SU-DHL-6 (cell line): ENCODE measurements at regions not wholly inside any gene's neighbourhood (a gene's known extent, or its start where the extent isn't known, plus 50 kb on each side); places are given as distances from the start of the nearest gene placed in this dataset.

Experiments used
- H2AFZ ChIP-seq: fragments of 200-600 bp; sonication (generic); 2 replicates; pipeline ENCODE4 v1.6.1; 2014; ENCODE audit warnings: low read depth, mild to moderate bottlenecking, moderate library complexity, mixed read lengths, antibody characterized with exemption, low read length; ENCODE audit not compliant: severe bottlenecking
- H3F3A ChIP-seq: fragments of 200-600 bp; shearing (Covaris generic); 2 replicates; pipeline ENCODE4 v1.6.0; 2016; ENCODE audit warnings: antibody characterized with exemption, mild to moderate bottlenecking; ENCODE audit not compliant: insufficient read depth
- H3K27ac ChIP-seq: fragments of 200-600 bp; sonication (generic); 2 replicates; pipeline ENCODE4 v1.5.1; 2016; ENCODE audit warnings: low read depth, mild to moderate bottlenecking, low read length, moderate library complexity, mixed read lengths
- H3K27me3 ChIP-seq: fragments of 200-600 bp; sonication (generic), shearing (Covaris generic); 2 replicates; pipeline ENCODE4 v1.6.0; 2014; ENCODE audit warnings: mild to moderate bottlenecking, low read length
- H3K36me3 ChIP-seq: fragments of 200-600 bp; sonication (generic); 2 replicates; pipeline ENCODE4 v1.6.1; 2014; ENCODE audit warnings: mild to moderate bottlenecking, low read length, mixed read lengths
- H3K4me2 ChIP-seq: fragments of 300-600, 200-600 bp; shearing (Covaris generic), sonication (generic); 2 replicates; pipeline ENCODE4 v1.6.0; 2014; ENCODE audit warnings: low read length, low read depth, mild to moderate bottlenecking; ENCODE audit not compliant: poor library complexity, severe bottlenecking
- H3K4me3 ChIP-seq: fragments of 200-600 bp; sonication (generic); 2 replicates; pipeline ENCODE4 v1.5.1; 2014; ENCODE audit warnings: antibody characterized with exemption, low read length, mild to moderate bottlenecking, mixed read lengths; ENCODE audit not compliant: insufficient read depth, poor library complexity, severe bottlenecking
- H3K79me2 ChIP-seq: fragments of 200-600 bp; sonication (generic); 2 replicates; pipeline ENCODE4 v1.6.1; 2014; ENCODE audit warnings: mild to moderate bottlenecking, low read length, moderate library complexity; ENCODE audit not compliant: insufficient read depth
- H3K9ac ChIP-seq: fragments of 200-600 bp; sonication (generic); 2 replicates; pipeline ENCODE4 v1.7.0; 2014; ENCODE audit warnings: mild to moderate bottlenecking, low read length
- H3K9me2 ChIP-seq: fragments of 200-600 bp; sonication (generic); replicated peaks from 2 replicates; pipeline ENCODE4 v1.6.1; 2014; ENCODE audit warnings: low read length; ENCODE audit not compliant: insufficient read depth
- H3K9me3 ChIP-seq: fragments of 200-600 bp; sonication (generic); 2 replicates; pipeline ENCODE4 v1.6.1; 2014; ENCODE audit warnings: low read length, mixed read lengths; ENCODE audit not compliant: insufficient read depth
- H4K20me1 ChIP-seq: fragments of 200-600 bp; sonication (generic); 2 replicates; pipeline ENCODE4 v1.6.1; 2014; ENCODE audit warnings: low read depth, mild to moderate bottlenecking, antibody characterized with exemption, low read length, moderate library complexity, mixed read lengths
- EZH2phosphoT487 ChIP-seq: fragments of 200-600 bp; sonication (generic), shearing (Covaris generic); conservative IDR thresholded peaks from 2 replicates; pipeline ENCODE4 v1.6.1; 2018; ENCODE audit warnings: mild to moderate bottlenecking, antibody characterized with exemption, low read length, moderate library complexity, mixed read lengths
- TF ChIP-seq, protein P1 (sequence below): fragments of 200-600 bp; sonication (generic); IDR thresholded peaks from one replicate; pipeline ENCODE4 v1.5.1; 2017; ENCODE audit warnings: antibody characterized with exemption, mild to moderate bottlenecking, low read length, moderate library complexity; ENCODE audit not compliant: insufficient read depth, poor library complexity, severe bottlenecking

DNA sequence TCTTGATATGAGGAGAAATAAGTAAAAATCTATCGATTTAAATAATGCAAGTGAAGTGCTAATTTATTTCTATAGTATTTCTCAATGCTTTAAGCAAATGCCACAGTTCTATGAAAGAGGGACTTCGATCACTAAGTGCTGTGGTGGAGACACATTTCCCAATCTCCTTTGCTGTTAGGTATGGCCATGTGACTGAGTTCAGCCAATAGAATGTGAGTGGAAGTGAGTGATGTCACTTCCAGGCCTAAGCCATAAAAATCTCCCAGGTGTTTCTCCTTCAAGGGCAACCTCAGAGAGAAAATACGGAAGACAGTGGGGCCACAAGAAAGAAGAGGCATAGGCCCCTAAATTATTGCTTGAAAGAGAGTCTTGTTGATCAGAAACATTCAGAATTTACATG is 100.3 kb upstream of the ANKH start:
- Histone ChIP-seq H3K4me3 (no peak overlapping the region), H3K9ac (no peak overlapping the region), H3K9me2 (no peaks in the 10 kb centered on the region), H3K4me2 (no peak overlapping the region), H3K36me3 (no peaks in the 10 kb centered on the region), H2AFZ (no peak overlapping the region), H3K27ac (no peak overlapping the region), H3F3A (no peaks in the 10 kb centered on the region), H3K79me2 (no peaks in the 10 kb centered on the region), H3K9me3 (no peaks in the 10 kb centered on the region), H3K27me3 (no peaks in the 10 kb centered on the region), H4K20me1 (no peaks in the 10 kb centered on the region)
- TF ChIP-seq EZH2phosphoT487 = no peak
- TF ChIP-seq, protein P1, sequence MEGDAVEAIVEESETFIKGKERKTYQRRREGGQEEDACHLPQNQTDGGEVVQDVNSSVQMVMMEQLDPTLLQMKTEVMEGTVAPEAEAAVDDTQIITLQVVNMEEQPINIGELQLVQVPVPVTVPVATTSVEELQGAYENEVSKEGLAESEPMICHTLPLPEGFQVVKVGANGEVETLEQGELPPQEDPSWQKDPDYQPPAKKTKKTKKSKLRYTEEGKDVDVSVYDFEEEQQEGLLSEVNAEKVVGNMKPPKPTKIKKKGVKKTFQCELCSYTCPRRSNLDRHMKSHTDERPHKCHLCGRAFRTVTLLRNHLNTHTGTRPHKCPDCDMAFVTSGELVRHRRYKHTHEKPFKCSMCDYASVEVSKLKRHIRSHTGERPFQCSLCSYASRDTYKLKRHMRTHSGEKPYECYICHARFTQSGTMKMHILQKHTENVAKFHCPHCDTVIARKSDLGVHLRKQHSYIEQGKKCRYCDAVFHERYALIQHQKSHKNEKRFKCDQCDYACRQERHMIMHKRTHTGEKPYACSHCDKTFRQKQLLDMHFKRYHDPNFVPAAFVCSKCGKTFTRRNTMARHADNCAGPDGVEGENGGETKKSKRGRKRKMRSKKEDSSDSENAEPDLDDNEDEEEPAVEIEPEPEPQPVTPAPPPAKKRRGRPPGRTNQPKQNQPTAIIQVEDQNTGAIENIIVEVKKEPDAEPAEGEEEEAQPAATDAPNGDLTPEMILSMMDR = no peak

GRCh38 chr5:14968796-14969195 is 97.2 kb upstream of the ANKH start:
- Histone ChIP-seq H3K27me3 (no peaks in the 10 kb centered on the region), H2AFZ (no peak overlapping the region), H3K4me2 (no peak overlapping the region), H3K9me2 (no peaks in the 10 kb centered on the region), H3K9me3 (no peaks in the 10 kb centered on the region), H3K4me3 (no peak overlapping the region), H3K79me2 (no peaks in the 10 kb centered on the region), H3K9ac (no peak overlapping the region), H3K27ac (no peak overlapping the region), H3K36me3 (no peaks in the 10 kb centered on the region), H4K20me1 (no peaks in the 10 kb centered on the region), H3F3A (no peaks in the 10 kb centered on the region)
- no peak for TF ChIP-seq EZH2phosphoT487
- TF ChIP-seq, protein P1 = no peak

DNA sequence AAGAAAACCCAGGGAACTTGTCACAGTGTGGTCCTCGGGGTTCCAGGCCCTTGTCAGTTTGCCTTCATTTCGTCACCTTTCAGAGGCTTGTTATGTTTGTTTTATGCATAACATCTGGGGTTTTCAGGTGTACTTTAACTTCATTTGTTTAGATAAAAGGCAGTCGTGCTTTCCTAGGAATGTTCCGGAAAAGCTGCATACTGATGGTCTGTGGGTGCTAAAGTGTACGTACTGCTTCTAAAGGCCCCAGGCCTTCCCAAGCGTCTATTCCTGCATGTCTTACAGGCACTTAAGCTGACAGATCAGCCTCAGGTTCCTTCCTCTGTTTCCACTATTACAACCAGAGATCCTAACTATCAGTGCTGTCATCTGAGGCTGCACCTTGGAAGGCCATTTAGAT is 95.6 kb upstream of the ANKH start:
- Histone ChIP-seq H3K27me3 (no peaks in the 10 kb centered on the region), H3K79me2 (no peaks in the 10 kb centered on the region), H3K36me3 (no peaks in the 10 kb centered on the region), H3K9ac (no peak overlapping the region), H3K9me3 (no peaks in the 10 kb centered on the region), H3K9me2 (no peaks in the 10 kb centered on the region), H3K4me3 (no peak overlapping the region), H3F3A (no peaks in the 10 kb centered on the region), H2AFZ (no peak overlapping the region), H4K20me1 (no peaks in the 10 kb centered on the region), H3K27ac (no peak overlapping the region), H3K4me2 (no peak overlapping the region)
- TF ChIP-seq EZH2phosphoT487 = no peak
- TF ChIP-seq, protein P1 = no peak
